NCI-H1417 treated with DMSO at 0.1 percent for 48 hours (cell line): ENCODE measurements at regions not wholly inside any gene's neighbourhood (a gene's known extent, or its start where the extent isn't known, plus 50 kb on each side); places are given as distances from the start of the nearest gene placed in this dataset.

ENCODE experiments used
- DNase-seq: peaks from one replicate; lab custom pipeline; 2025; lab: John Stamatoyannopoulos, UW

- DNase-seq = no peak
These were observed 53.4 kb upstream of the PRKACB start for GRCh38 chr1:84090447-84091245.

- no peak for DNase-seq
These were observed 54.2 kb upstream of the PRKACB start for GRCh38 chr1:84089867-84090266.

- no peak for DNase-seq
These were observed 54.6 kb upstream of the PRKACB start for GRCh38 chr1:84089465-84089864.

GRCh38 chr1:84086616-84087015, 57.5 kb upstream of the PRKACB start:
- DNase-seq = no peak

GRCh38 chr1:84086189-84086588, 57.9 kb upstream of the PRKACB start:
- DNase-seq = no peak

GRCh38 chr1:84083307-84083706, 60.8 kb upstream of the PRKACB start:
- DNase-seq = no peak

- DNase-seq = no peak
These were observed 65.2 kb upstream of the PRKACB start for GRCh38 chr1:84078842-84079202.

- no peak for DNase-seq
These were observed 65.8 kb upstream of the PRKACB start for GRCh38 chr1:84078108-84078841.

- DNase-seq = peak; percentile 66
These were observed 66.5 kb upstream of the PRKACB start for GRCh38 chr1:84077476-84078107.

- no peak for DNase-seq
These were observed 70.8 kb upstream of the PRKACB start for GRCh38 chr1:84073266-84073665.

- no peak for DNase-seq
These were observed 70.4 kb upstream of the TTLL7 start for GRCh38 chr1:84069236-84069845.

GRCh38 chr1:84062496-84062895, 63.6 kb upstream of the TTLL7 start:
- DNase-seq = no peak

GRCh38 chr1:84061336-84061735, 62.4 kb upstream of the TTLL7 start:
- no peak for DNase-seq

- DNase-seq = no peak
These were observed 61.8 kb upstream of the TTLL7 start for GRCh38 chr1:84060781-84061180.

GRCh38 chr1:84048820-84049219, 49.9 kb upstream of the TTLL7 start:
- DNase-seq = no peak
